ENCODE measurements at regions not wholly inside any gene's neighbourhood (a gene's known extent, or its start where the extent isn't known, plus 50 kb on each side); places are given as distances from the start of the nearest gene placed in this dataset.
"Not testable (repeated sequence)": the region's sequence is repeated elsewhere in the genome, so short reads cannot be mapped to it uniquely, and the experiment has no call there.

- no peak for DNase-seq
These were observed 245.0 kb downstream of the ADCYAP1 start for GRCh38 chr18:1149709-1150108.

GRCh38 chr18:1150344-1150743, 245.7 kb downstream of the ADCYAP1 start:
- no peak for DNase-seq

GRCh38 chr18:1152958-1153357, 248.3 kb downstream of the ADCYAP1 start:
- DNase-seq = not testable (repeated sequence)

GRCh38 chr18:1173593-1173992, 268.9 kb downstream of the ADCYAP1 start:
- DNase-seq = no peak

- no peak for DNase-seq
These were observed 272.6 kb downstream of the ADCYAP1 start for GRCh38 chr18:1177232-1177631.

GRCh38 chr18:1191341-1191740, 286.7 kb downstream of the ADCYAP1 start:
- no peak for DNase-seq

- no peak for DNase-seq
These were observed 308.5 kb downstream of the ADCYAP1 start for GRCh38 chr18:1213126-1213525.

- DNase-seq = no peak
These were observed 318.2 kb downstream of the ADCYAP1 start for GRCh38 chr18:1222880-1223279.

GRCh38 chr18:1227025-1227424, 322.4 kb downstream of the ADCYAP1 start:
- no peak for DNase-seq

GRCh38 chr18:1229634-1230033, 325.0 kb downstream of the ADCYAP1 start:
- DNase-seq = no peak

- DNase-seq = no peak
These were observed 328.2 kb downstream of the ADCYAP1 start for GRCh38 chr18:1232867-1233266.

GRCh38 chr18:1240701-1241100, 336.0 kb downstream of the ADCYAP1 start:
- no peak for DNase-seq

- no peak for DNase-seq
These were observed 339.9 kb downstream of the ADCYAP1 start for GRCh38 chr18:1244397-1245122.

GRCh38 chr18:1246827-1247226, 342.2 kb downstream of the ADCYAP1 start:
- DNase-seq = no peak

- DNase-seq = no peak
These were observed 347.9 kb downstream of the ADCYAP1 start for GRCh38 chr18:1252534-1252933.

- no peak for DNase-seq
These were observed 348.3 kb downstream of the ADCYAP1 start for GRCh38 chr18:1252936-1253335.

GRCh38 chr18:1253827-1254226, 349.2 kb downstream of the ADCYAP1 start:
- no peak for DNase-seq

GRCh38 chr18:1261054-1261453, 356.4 kb downstream of the ADCYAP1 start:
- DNase-seq = no peak

- DNase-seq = no peak
These were observed 362.4 kb downstream of the ADCYAP1 start for GRCh38 chr18:1267021-1267420.

- DNase-seq = no peak
These were observed 365.4 kb downstream of the ADCYAP1 start for GRCh38 chr18:1270081-1270480.

- no peak for DNase-seq
These were observed 368.8 kb downstream of the ADCYAP1 start for GRCh38 chr18:1273469-1273868.

GRCh38 chr18:1292167-1292566, 387.5 kb downstream of the ADCYAP1 start:
- DNase-seq = no peak

- no peak for DNase-seq
These were observed 389.6 kb downstream of the ADCYAP1 start for GRCh38 chr18:1294229-1294628.

- DNase-seq = no peak
These were observed 391.6 kb downstream of the ADCYAP1 start for GRCh38 chr18:1296237-1296636.

- DNase-seq = no peak
These were observed 398.2 kb downstream of the ADCYAP1 start for GRCh38 chr18:1302861-1303260.

Data from activated CD4-positive, alpha-beta T cell treated with anti-CD3 and anti-CD28 coated beads, Interleukin-2, amount 50 U/mL, for 1 hour (primary cell).